Bronchial epithelial cell (primary cell): ENCODE measurements at regions not wholly inside any gene's neighbourhood (a gene's known extent, or its start where the extent isn't known, plus 50 kb on each side); places are given as distances from the start of the nearest gene placed in this dataset.
"Not testable (repeated sequence)": the region's sequence is repeated elsewhere in the genome, so short reads cannot be mapped to it uniquely, and the experiment has no call there.

Experiments
- DNase-seq: peaks from one replicate; pipeline ENCODE4 v3.0.0-alpha.2; 2010; ENCODE audit warnings: low read depth
- FAIRE-seq: peaks from 2 replicates; lab custom pipeline; 2011; peaks lifted over from hg19 to GRCh38; lab: Jason Lieb, UNC
- H3K27me3 ChIP-seq: 2 replicates; pipeline ENCODE4 v1.5.1; 2011; ENCODE audit warnings: low read length; ENCODE audit not compliant: control insufficient read depth, insufficient read depth
- H3K36me3 ChIP-seq: 2 replicates; pipeline ENCODE4 v1.5.1; 2011; ENCODE audit warnings: low read length; ENCODE audit not compliant: control insufficient read depth, insufficient read depth
- H3K4me3 ChIP-seq: 2 replicates; pipeline ENCODE4 v1.5.1; 2011; ENCODE audit warnings: mild to moderate bottlenecking, low read depth, low read length, control low read depth
- CTCF ChIP-seq: IDR thresholded peaks from 2 replicates; pipeline ENCODE4 v1.5.1; 2011; ENCODE audit warnings: mild to moderate bottlenecking, moderate library complexity, low read length, control low read depth, inconsistent platforms; ENCODE audit not compliant: insufficient read depth, severe bottlenecking

- FAIRE-seq = no peak
- no peak for DNase-seq
- H3K27me3 ChIP-seq = peaks cover 4% of the 10 kb centered on the region
- no peak for TF ChIP-seq CTCF
- H3K4me3 ChIP-seq = no peak overlapping the region
- H3K36me3 ChIP-seq = no peaks in the 10 kb centered on the region
Observed at GRCh38 chr16:29146266-29146665, 161.4 kb downstream of the LAT start.

- peak; percentile 75 for FAIRE-seq
- H3K36me3 ChIP-seq, H3K4me3 ChIP-seq, H3K27me3 ChIP-seq: not testable (repeated sequence)
- DNase-seq = peak; percentile 3
Observed at GRCh38 chr16:29145486-29146225, 160.8 kb downstream of the LAT start.

DNA sequence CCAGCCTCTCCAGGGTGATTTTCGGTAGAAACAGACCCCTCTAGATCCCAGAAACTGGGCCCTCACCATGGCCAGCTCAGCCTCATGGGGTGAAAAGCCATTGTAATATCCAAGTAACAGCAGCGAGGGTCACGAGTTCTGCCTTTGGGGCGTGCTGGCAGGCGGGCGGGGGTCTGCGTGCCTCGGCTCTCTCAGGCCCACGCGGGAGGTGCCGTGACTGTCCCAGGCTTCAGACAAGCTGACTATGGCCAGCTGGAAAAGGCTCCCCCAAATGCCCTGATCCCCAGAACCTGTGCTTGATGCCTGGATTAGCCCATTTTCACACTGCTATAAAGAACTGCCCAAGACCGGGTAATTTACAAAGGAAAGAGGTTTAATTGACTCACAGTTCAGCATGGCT lies 160.2 kb downstream of the LAT start:
- not testable (repeated sequence) for H3K4me3 ChIP-seq, DNase-seq, H3K27me3 ChIP-seq, H3K36me3 ChIP-seq, FAIRE-seq

- not testable (repeated sequence) for FAIRE-seq, DNase-seq, H3K4me3 ChIP-seq, H3K27me3 ChIP-seq, H3K36me3 ChIP-seq
Observed at GRCh38 chr16:29144669-29145062, 159.8 kb downstream of the LAT start.

DNA sequence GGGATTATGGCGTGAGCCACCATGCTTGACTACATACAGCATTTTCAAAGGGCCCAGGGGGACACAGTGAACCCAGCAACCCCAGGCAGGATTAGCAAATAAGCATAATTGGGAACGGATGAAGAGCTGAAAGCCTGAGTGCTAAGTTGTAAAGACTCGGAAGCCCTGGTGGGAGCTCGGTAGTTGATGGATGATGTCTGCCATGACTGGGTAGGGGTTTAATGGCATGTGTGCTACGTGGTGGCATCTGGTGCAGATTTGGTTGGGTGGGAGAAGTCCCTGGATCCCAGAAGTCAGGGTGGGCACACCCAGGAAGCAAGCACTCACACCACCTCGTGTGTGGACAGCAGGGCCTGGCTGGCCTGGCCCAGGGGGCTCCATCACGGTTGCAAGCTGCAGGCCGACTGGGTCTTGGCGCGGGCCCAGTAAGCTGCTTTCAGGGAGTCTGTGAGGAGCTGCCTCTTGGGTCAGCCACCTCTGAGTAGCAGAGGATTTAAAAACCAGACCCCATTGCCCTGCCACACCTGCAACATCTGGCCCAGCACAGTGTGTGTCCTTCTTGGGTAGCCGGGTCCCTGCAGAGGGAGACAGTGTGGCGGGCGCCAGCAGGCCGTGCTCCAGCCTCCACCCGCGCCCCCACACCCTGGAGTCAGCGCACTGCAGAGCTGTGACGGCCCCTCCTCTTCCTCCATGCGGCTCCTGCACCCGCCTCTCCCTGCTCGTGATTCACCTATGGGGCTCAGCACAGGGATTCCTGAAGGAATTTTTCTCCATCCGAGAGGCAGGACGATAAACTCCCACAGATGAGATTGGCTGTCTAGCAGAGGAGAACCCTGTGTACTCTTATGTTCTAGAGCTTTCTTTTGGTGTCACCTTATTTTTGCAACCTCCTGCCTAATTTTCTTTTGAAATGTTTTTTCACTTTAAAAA lies 159.2 kb downstream of the LAT start:
- H3K4me3 ChIP-seq, H3K27me3 ChIP-seq, DNase-seq, H3K36me3 ChIP-seq: not testable (repeated sequence)
- FAIRE-seq = peak; percentile 94

DNA sequence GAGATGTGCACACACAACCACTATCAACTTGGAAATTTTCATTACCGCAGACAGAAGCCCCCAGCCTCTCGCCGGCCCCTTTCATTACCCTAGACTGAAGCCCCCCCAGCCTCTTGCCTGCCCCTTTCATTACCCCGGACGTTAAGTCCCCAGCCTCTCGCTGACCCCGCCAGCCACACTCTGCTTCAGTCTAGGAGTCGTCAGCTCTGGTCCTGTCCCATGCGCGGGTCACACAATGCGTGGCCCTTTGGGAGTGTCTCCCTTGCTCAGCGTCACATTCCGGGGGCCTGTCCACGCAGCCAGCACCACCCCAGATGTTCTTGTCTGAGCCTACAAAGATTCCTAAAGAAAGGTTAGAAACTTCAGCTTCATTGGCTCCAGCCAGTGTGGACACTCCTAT lies 157.7 kb downstream of the LAT start:
- DNase-seq, H3K4me3 ChIP-seq, H3K36me3 ChIP-seq, H3K27me3 ChIP-seq: not testable (repeated sequence)
- FAIRE-seq = peak; percentile 85

- FAIRE-seq (peak; percentile 32), DNase-seq (no peak)
- TF ChIP-seq CTCF = no peak
- Histone ChIP-seq H3K27me3 (peaks cover 4% of the 10 kb centered on the region), H3K36me3 (no peaks in the 10 kb centered on the region), H3K4me3 (no peak overlapping the region)
Observed at GRCh38 chr16:29141586-29142324, 156.9 kb downstream of the LAT start.

DNA sequence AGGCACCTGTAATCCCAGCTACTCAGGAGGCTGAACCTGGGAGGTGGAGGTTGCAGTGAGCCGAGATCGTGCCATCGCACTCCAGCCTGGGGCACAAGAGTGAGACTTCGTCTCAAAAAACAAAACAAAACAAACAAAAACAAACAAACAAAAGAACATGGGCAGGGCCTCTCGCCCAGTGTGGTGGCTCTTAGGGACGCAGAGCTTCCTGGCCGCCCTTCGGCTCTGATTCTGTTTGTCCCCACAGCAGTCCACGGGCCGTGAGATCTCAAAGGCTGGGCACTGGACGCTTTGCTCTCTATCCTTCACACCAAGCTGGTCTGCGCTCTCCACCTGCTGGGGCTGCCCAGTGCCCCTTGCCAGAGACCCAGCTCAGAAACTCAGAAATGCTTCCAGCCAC lies 156.3 kb downstream of the LAT start:
- not testable (repeated sequence) for H3K36me3 ChIP-seq, DNase-seq, H3K27me3 ChIP-seq, H3K4me3 ChIP-seq
- FAIRE-seq = peak; percentile 40

- FAIRE-seq = peak; percentile 36
- not testable (repeated sequence) for H3K27me3 ChIP-seq, DNase-seq, H3K36me3 ChIP-seq, H3K4me3 ChIP-seq
Observed at GRCh38 chr16:29139901-29140855, 155.3 kb downstream of the LAT start.
